Subcutaneous abdominal adipose tissue (tissue), 5 donors: ENCODE measurements at regions not wholly inside any gene's neighbourhood (a gene's known extent, or its start where the extent isn't known, plus 50 kb on each side); places are given as distances from the start of the nearest gene placed in this dataset.

Experiments used
- H3K27ac ChIP-seq: one replicate; pipeline ENCODE4 v1.7.0; 2013; ENCODE audit warnings: low read depth, mild to moderate bottlenecking, inconsistent platforms, low read length, moderate library complexity
- H3K27me3 ChIP-seq, 5 donors: one replicate each; pipeline ENCODE4 v1.7.0; 2013; ENCODE audit warnings: low read length in 5 of 5, inconsistent platforms in 1 of 5; ENCODE audit not compliant: control insufficient read depth in 5 of 5, insufficient read depth in 4 of 5
- H3K36me3 ChIP-seq, 5 donors: one replicate each; pipeline ENCODE4 v1.7.0; 2013; ENCODE audit warnings: low read length in 5 of 5; ENCODE audit not compliant: control insufficient read depth in 5 of 5, insufficient read depth in 5 of 5
- H3K4me1 ChIP-seq, 5 donors: one replicate each; pipeline ENCODE4 v1.7.0; 2013; ENCODE audit warnings: low read length in 5 of 5, mild to moderate bottlenecking in 3 of 5, moderate library complexity in 1 of 5; ENCODE audit not compliant: control insufficient read depth in 5 of 5, insufficient read depth in 5 of 5
- H3K4me3 ChIP-seq, 5 donors: one replicate each; pipeline ENCODE4 v1.7.0; 2013; ENCODE audit warnings: low read length in 5 of 5, low read depth in 1 of 5
- H3K9ac ChIP-seq, 5 donors: one replicate each; pipeline ENCODE4 v1.7.0; 2013; ENCODE audit warnings: low read length in 5 of 5, mild to moderate bottlenecking in 4 of 5, moderate library complexity in 3 of 5
- H3K9me3 ChIP-seq, 5 donors: one replicate each; pipeline ENCODE4 v1.7.0; 2013; ENCODE audit warnings: low read length in 5 of 5; ENCODE audit not compliant: control insufficient read depth in 5 of 5
- donor health status: healthy.
- donor health status: healthy.
- donor health status: healthy.
- donor health status: healthy.
- donor health status: healthy.

- Histone ChIP-seq H3K9ac (no peak overlapping the region), H3K9me3 (no peaks in the 10 kb centered on the region), H3K27me3 (no peaks in the 10 kb centered on the region), H3K4me1 (no peaks in the 10 kb centered on the region), H3K4me3 (no peak overlapping the region), H3K27ac (no peak overlapping the region), H3K36me3 (no peaks in the 10 kb centered on the region)
Measured at GRCh38 chr4:107473126-107473525, 246.9 kb downstream of the PAPSS1 start.

GRCh38 chr4:107472265-107472948 lies 247.6 kb downstream of the PAPSS1 start:
- no peaks in the 10 kb centered on the region for H3K9me3 ChIP-seq

GRCh38 chr4:107470173-107470572 lies 249.9 kb downstream of the PAPSS1 start:
- H3K4me3 ChIP-seq, result no peak overlapping the region

More at GRCh38 chr4:107472265-107472948, 247.6 kb downstream of the PAPSS1 start:
- H3K9ac ChIP-seq, result no peak overlapping the region
- H3K4me1 ChIP-seq, result no peaks in the 10 kb centered on the region
- no peak overlapping the region for H3K27ac ChIP-seq
- H3K4me3 ChIP-seq, result no peak overlapping the region
- no peaks in the 10 kb centered on the region for H3K36me3 ChIP-seq
- no peaks in the 10 kb centered on the region for H3K27me3 ChIP-seq

GRCh38 chr4:107468812-107469211 lies 251.2 kb downstream of the PAPSS1 start:
- Histone ChIP-seq H3K27ac (no peak overlapping the region), H3K27me3 (no peaks in the 10 kb centered on the region), H3K9ac (no peak overlapping the region), H3K4me3 (no peak overlapping the region), H3K36me3 (no peaks in the 10 kb centered on the region), H3K9me3 (no peaks in the 10 kb centered on the region), H3K4me1 (no peaks in the 10 kb centered on the region)

More at GRCh38 chr4:107470173-107470572, 249.9 kb downstream of the PAPSS1 start:
- no peak overlapping the region for H3K27ac ChIP-seq
- no peak overlapping the region for H3K9ac ChIP-seq
- H3K27me3 ChIP-seq, result no peaks in the 10 kb centered on the region
- H3K4me1 ChIP-seq, result no peaks in the 10 kb centered on the region
- H3K36me3 ChIP-seq, result no peaks in the 10 kb centered on the region
- no peaks in the 10 kb centered on the region for H3K9me3 ChIP-seq

GRCh38 chr4:107468156-107468555 lies 251.9 kb downstream of the PAPSS1 start:
- Histone ChIP-seq H3K9me3 (no peaks in the 10 kb centered on the region), H3K9ac (no peak overlapping the region), H3K36me3 (no peaks in the 10 kb centered on the region), H3K4me1 (no peaks in the 10 kb centered on the region), H3K27me3 (no peaks in the 10 kb centered on the region), H3K4me3 (no peak overlapping the region), H3K27ac (no peak overlapping the region)

- no peak overlapping the region for H3K9ac ChIP-seq
- H3K36me3 ChIP-seq, result no peaks in the 10 kb centered on the region
- H3K9me3 ChIP-seq, result no peaks in the 10 kb centered on the region
- no peak overlapping the region for H3K27ac ChIP-seq
- H3K4me1 ChIP-seq, result no peaks in the 10 kb centered on the region
- H3K27me3 ChIP-seq, result no peaks in the 10 kb centered on the region
- H3K4me3 ChIP-seq, result no peak overlapping the region
Measured at GRCh38 chr4:107467461-107467860, 252.6 kb downstream of the PAPSS1 start.

- Histone ChIP-seq H3K27me3 (no peaks in the 10 kb centered on the region), H3K9ac (no peak overlapping the region), H3K36me3 (no peaks in the 10 kb centered on the region), H3K9me3 (peaks cover 0 to 6% (median 0%) of the 10 kb centered on the region in 5 donors), H3K4me1 (no peaks in the 10 kb centered on the region), H3K27ac (no peak overlapping the region), H3K4me3 (no peak overlapping the region)
Measured at GRCh38 chr4:107458194-107458593, 261.8 kb downstream of the PAPSS1 start.

- no peaks in the 10 kb centered on the region for H3K9me3 ChIP-seq
- H3K9ac ChIP-seq, result no peak overlapping the region
- H3K4me1 ChIP-seq, result no peaks in the 10 kb centered on the region
- H3K27me3 ChIP-seq, result no peaks in the 10 kb centered on the region
- no peak overlapping the region for H3K27ac ChIP-seq
- H3K36me3 ChIP-seq, result no peaks in the 10 kb centered on the region
- H3K4me3 ChIP-seq, result no peak overlapping the region
Measured at GRCh38 chr4:107453987-107454386, 266.0 kb downstream of the PAPSS1 start.

GRCh38 chr4:107452717-107453630 lies 267.1 kb downstream of the PAPSS1 start:
- no peak overlapping the region for H3K27ac ChIP-seq
- no peak overlapping the region for H3K4me3 ChIP-seq
- H3K27me3 ChIP-seq, result no peaks in the 10 kb centered on the region
- H3K9me3 ChIP-seq, result no peaks in the 10 kb centered on the region
- H3K36me3 ChIP-seq, result no peaks in the 10 kb centered on the region
- no peaks in the 10 kb centered on the region for H3K4me1 ChIP-seq
- no peak overlapping the region for H3K9ac ChIP-seq
